Cardiac muscle cell (in vitro differentiated cells and primary cell): ENCODE measurements at regions not wholly inside any gene's neighbourhood (a gene's known extent, or its start where the extent isn't known, plus 50 kb on each side); places are given as distances from the start of the nearest gene placed in this dataset.

Source experiments
- DNase-seq, 2 donors: peaks; one replicate each; pipeline versions ENCODE4 v3.0.0 to v3.0.0-alpha.2; 2010 to 2017; ENCODE audit warnings: low read depth in 1 of 2, low spot score in 1 of 2
- H3K27ac ChIP-seq: fragments of 200-600 bp; sonication (generic); 2 replicates; pipeline ENCODE4 v1.5.1; 2016
- H3K27me3 ChIP-seq: fragments of 200-600 bp; sonication (generic); 2 replicates; pipeline ENCODE4 v1.6.0; 2016; ENCODE audit warnings: control low read depth
- H3K36me3 ChIP-seq: fragments of 200-600 bp; sonication (generic); 2 replicates; pipeline ENCODE4 v1.5.1; 2016; ENCODE audit warnings: control low read depth
- H3K4me1 ChIP-seq: fragments of 200-600 bp; sonication (generic); 2 replicates; pipeline ENCODE4 v1.8.1; 2017; ENCODE audit warnings: low read depth, mild to moderate bottlenecking, mixed run types
- H3K4me3 ChIP-seq: fragments of 200-600 bp; sonication (generic); 2 replicates; pipeline ENCODE4 v1.5.1; 2016; ENCODE audit warnings: mild to moderate bottlenecking
- H3K9me3 ChIP-seq: fragments of 200-600 bp; sonication (generic); 2 replicates; pipeline ENCODE4 v1.5.1; 2017; ENCODE audit warnings: low read depth, mild to moderate bottlenecking, control low read depth
- CTCF ChIP-seq: IDR thresholded peaks from 2 replicates; pipeline ENCODE4 v1.5.1; 2012; ENCODE audit warnings: low read depth, mild to moderate bottlenecking, low read length

- H3K9me3 ChIP-seq = no peaks in the 10 kb centered on the region
- no peaks in the 10 kb centered on the region for H3K27me3 ChIP-seq
- DNase-seq = no peak
- H3K27ac ChIP-seq = no peak overlapping the region
- H3K36me3 ChIP-seq = no peaks in the 10 kb centered on the region
- no peaks in the 10 kb centered on the region for H3K4me1 ChIP-seq
- H3K4me3 ChIP-seq = no peak overlapping the region
- no peak for TF ChIP-seq CTCF
Observed at GRCh38 chr7:32150039-32150438, 79.8 kb upstream of the PDE1C start.

- TF ChIP-seq CTCF = no peak
- DNase-seq = no peak
Observed at GRCh38 chr7:32147546-32148268, 77.5 kb upstream of the PDE1C start.

GRCh38 chr7:32145911-32146310, 75.7 kb upstream of the PDE1C start:
- no peak for DNase-seq
- H3K4me1 ChIP-seq = no peaks in the 10 kb centered on the region
- TF ChIP-seq CTCF = no peak

More at GRCh38 chr7:32147546-32148268, 77.5 kb upstream of the PDE1C start:
- H3K9me3 ChIP-seq = no peaks in the 10 kb centered on the region
- no peaks in the 10 kb centered on the region for H3K36me3 ChIP-seq
- no peak overlapping the region for H3K27ac ChIP-seq
- no peaks in the 10 kb centered on the region for H3K27me3 ChIP-seq
- no peak overlapping the region for H3K4me3 ChIP-seq
- no peaks in the 10 kb centered on the region for H3K4me1 ChIP-seq

GRCh38 chr7:32144676-32145075, 74.5 kb upstream of the PDE1C start:
- no peak for TF ChIP-seq CTCF
- no peaks in the 10 kb centered on the region for H3K4me1 ChIP-seq
- H3K4me3 ChIP-seq = no peak overlapping the region
- H3K9me3 ChIP-seq = no peaks in the 10 kb centered on the region
- no peak for DNase-seq
- H3K27ac ChIP-seq = no peak overlapping the region
- H3K27me3 ChIP-seq = no peaks in the 10 kb centered on the region
- no peaks in the 10 kb centered on the region for H3K36me3 ChIP-seq

More at GRCh38 chr7:32145911-32146310, 75.7 kb upstream of the PDE1C start:
- H3K27ac ChIP-seq = no peak overlapping the region
- no peaks in the 10 kb centered on the region for H3K9me3 ChIP-seq
- no peaks in the 10 kb centered on the region for H3K27me3 ChIP-seq
- no peak overlapping the region for H3K4me3 ChIP-seq
- no peaks in the 10 kb centered on the region for H3K36me3 ChIP-seq

GRCh38 chr7:32143301-32143700, 73.1 kb upstream of the PDE1C start:
- TF ChIP-seq CTCF = no peak
- no peak overlapping the region for H3K27ac ChIP-seq

More at GRCh38 chr7:32143301-32143700, 73.1 kb upstream of the PDE1C start:
- DNase-seq = no peak
- no peaks in the 10 kb centered on the region for H3K27me3 ChIP-seq
- no peaks in the 10 kb centered on the region for H3K9me3 ChIP-seq
- H3K36me3 ChIP-seq = no peaks in the 10 kb centered on the region
- H3K4me1 ChIP-seq = no peaks in the 10 kb centered on the region
- H3K4me3 ChIP-seq = no peak overlapping the region
